Sigmoid colon (tissue), 6 donors: ENCODE measurements at regions not wholly inside any gene's neighbourhood (a gene's known extent, or its start where the extent isn't known, plus 50 kb on each side); places are given as distances from the start of the nearest gene placed in this dataset.

Source experiments
- DNase-seq: peaks from one replicate; pipeline ENCODE4 v3.0.0-alpha.2; 2019
- H3K27ac ChIP-seq, 4 donors: fragments of 200-600 bp; sonication (generic); one replicate each; pipeline ENCODE4 v1.5.1; 2016 to 2019; ENCODE audit warnings: mild to moderate bottlenecking in 1 of 4
- H3K27me3 ChIP-seq, 3 donors: fragments of 200-600 bp; sonication (generic); one replicate each; pipeline ENCODE4 v1.5.1; 2019; ENCODE audit warnings: mild to moderate bottlenecking in 1 of 3
- H3K36me3 ChIP-seq, 4 donors: fragments of 200-600 bp; sonication (generic); one replicate each; pipeline ENCODE4 v1.5.1; 2016 to 2019
- H3K4me1 ChIP-seq, 4 donors: fragments of 200-600 bp; sonication (generic); one replicate each; pipeline ENCODE4 v1.5.1; 2017 to 2019
- H3K4me3 ChIP-seq, 4 donors: fragments of 200-600 bp; sonication (generic); one replicate each; pipeline ENCODE4 v1.5.1; 2017 to 2019; ENCODE audit warnings: mild to moderate bottlenecking in 2 of 4, moderate library complexity in 1 of 4
- H3K9me3 ChIP-seq, 4 donors: fragments of 200-600 bp in 3 of 4; sonication (generic) in 3 of 4; one replicate each; pipeline versions ENCODE4 v1.5.1 to v1.6.1; 2013 to 2019
- CTCF ChIP-seq, 4 experiments: fragments of 450-650 bp in 3 of 4; fragments of 200-600 bp in 1 of 4; IDR thresholded peaks; one replicate each; pipeline ENCODE4 v1.5.1; 2016 to 2019; ENCODE audit warnings: antibody characterized with exemption in 4 of 4, mild to moderate bottlenecking in 3 of 4, moderate library complexity in 2 of 4
- EP300 ChIP-seq, 4 donors: sonication (generic); formaldehyde crosslinking; IDR thresholded peaks; one replicate each; pipeline ENCODE4 v1.6.1; 2017; ENCODE audit warnings: antibody characterized with exemption in 4 of 4
- POLR2A ChIP-seq, 2 donors: fragments of 450-650 bp; IDR thresholded peaks; one replicate each; pipeline ENCODE4 v1.6.1; 2016; ENCODE audit warnings: antibody characterized with exemption in 2 of 2, mild to moderate bottlenecking in 2 of 2, moderate library complexity in 2 of 2
- POLR2AphosphoS5 ChIP-seq, 4 donors: sonication (generic); formaldehyde crosslinking; IDR thresholded peaks; one replicate each; pipeline ENCODE4 v1.6.1; 2017; ENCODE audit warnings: antibody characterized with exemption in 4 of 4
- WGBS, 2 donors: extraction: QIAGEN DNeasy Blood & Tissue Kit; methylation state at CpG; one replicate each; pipeline ENCODE4 v1.1.7; 2013; 5-methylcytosine and 5-hydroxymethylcytosine counted together
- intact Hi-C: fragments of 100-400 bp; cut with DNase I; formaldehyde crosslinking; loops from one replicate; pipeline ENCODE4 v1.15.1; 2023
- donor health status: healthy with polysubstance abuse.
- donor health status: healthy.

- no peak for TF ChIP-seq POLR2AphosphoS5 (IDR thresholded peaks at IDR 0.05)
- TF ChIP-seq CTCF (IDR thresholded peaks at IDR 0.05), result no peak
- no peak for TF ChIP-seq EP300 (IDR thresholded peaks at IDR 0.05)
- TF ChIP-seq POLR2A (IDR thresholded peaks at IDR 0.05), result no peak
- WGBS, 2 donors, result 79 to 87% methylated on average over 1 of the region's 1 CpG
- Histone ChIP-seq H3K27ac (no peak overlapping the region), H3K4me3 (no peak overlapping the region), H3K4me1 (no peaks in the 10 kb centered on the region), H3K36me3 (no peaks in the 10 kb centered on the region), H3K27me3 (no peaks in the 10 kb centered on the region), H3K9me3 (no peaks in the 10 kb centered on the region)
- DNase-seq, result no peak
- intact Hi-C loops, result no loop called here
These were observed 718.5 kb downstream of the SLITRK6 start for GRCh38 chr13:85080691-85081090.

- WGBS, 2 donors, result 56 to 83% methylated on average over 1 of the region's 1 CpG
- H3K27me3 ChIP-seq, result no peaks in the 10 kb centered on the region
- no peaks in the 10 kb centered on the region for H3K36me3 ChIP-seq
- H3K9me3 ChIP-seq, result no peaks in the 10 kb centered on the region
- intact Hi-C loops, result no loop called here
- no peak overlapping the region for H3K4me3 ChIP-seq
- no peak overlapping the region for H3K27ac ChIP-seq
- TF ChIP-seq CTCF (IDR thresholded peaks at IDR 0.05) (no peak), EP300 (IDR thresholded peaks at IDR 0.05) (no peak), POLR2AphosphoS5 (IDR thresholded peaks at IDR 0.05) (no peak), POLR2A (IDR thresholded peaks at IDR 0.05) (no peak)
- no peak for DNase-seq
- no peaks in the 10 kb centered on the region for H3K4me1 ChIP-seq
These were observed 722.9 kb downstream of the SLITRK6 start for GRCh38 chr13:85076343-85076742.

GRCh38 chr13:85074543-85075313 lies 724.5 kb downstream of the SLITRK6 start:
- DNase-seq, result no peak
- TF ChIP-seq POLR2AphosphoS5 (IDR thresholded peaks at IDR 0.05) (no peak), POLR2A (IDR thresholded peaks at IDR 0.05) (no peak), CTCF (IDR thresholded peaks at IDR 0.05) (no peak), EP300 (IDR thresholded peaks at IDR 0.05) (no peak)
- 75 to 83% methylated on average over 5 of the region's 5 CpGs for WGBS, 2 donors
- H3K27ac ChIP-seq, result no peak overlapping the region
- H3K27me3 ChIP-seq, result no peaks in the 10 kb centered on the region
- H3K36me3 ChIP-seq, result no peaks in the 10 kb centered on the region
- H3K9me3 ChIP-seq, result no peaks in the 10 kb centered on the region
- no peak overlapping the region for H3K4me3 ChIP-seq
- intact Hi-C loops, result no loop called here
- no peaks in the 10 kb centered on the region for H3K4me1 ChIP-seq

- Histone ChIP-seq H3K4me3 (no peak overlapping the region), H3K27ac (no peak overlapping the region), H3K36me3 (no peaks in the 10 kb centered on the region), H3K9me3 (no peaks in the 10 kb centered on the region), H3K27me3 (no peaks in the 10 kb centered on the region), H3K4me1 (no peaks in the 10 kb centered on the region)
- intact Hi-C loops, result no loop called here
- WGBS, 2 donors, result 72 to 89% methylated on average over 3 of the region's 3 CpGs
- DNase-seq, result no peak
- no peak for TF ChIP-seq POLR2A (IDR thresholded peaks at IDR 0.05)
- TF ChIP-seq EP300 (IDR thresholded peaks at IDR 0.05), result no peak
- no peak for TF ChIP-seq CTCF (IDR thresholded peaks at IDR 0.05)
- no peak for TF ChIP-seq POLR2AphosphoS5 (IDR thresholded peaks at IDR 0.05)
These were observed 731.0 kb downstream of the SLITRK6 start for GRCh38 chr13:85068231-85068630.

- 73 to 84% methylated on average over 1 of the region's 1 CpG for WGBS, 2 donors
- H3K27me3 ChIP-seq, result no peaks in the 10 kb centered on the region
- no peak for TF ChIP-seq CTCF (IDR thresholded peaks at IDR 0.05)
- no peak for TF ChIP-seq POLR2A (IDR thresholded peaks at IDR 0.05)
- no peak for TF ChIP-seq EP300 (IDR thresholded peaks at IDR 0.05)
- TF ChIP-seq POLR2AphosphoS5 (IDR thresholded peaks at IDR 0.05), result no peak
- no peaks in the 10 kb centered on the region for H3K4me1 ChIP-seq
- no peaks in the 10 kb centered on the region for H3K9me3 ChIP-seq
- no peak overlapping the region for H3K27ac ChIP-seq
- intact Hi-C loops, result no loop called here
- no peaks in the 10 kb centered on the region for H3K36me3 ChIP-seq
- H3K4me3 ChIP-seq, result no peak overlapping the region
- DNase-seq, result no peak
These were observed 759.0 kb downstream of the SLITRK6 start for GRCh38 chr13:85040215-85040614.
